ENCODE measurements at regions not wholly inside any gene's neighbourhood (a gene's known extent, or its start where the extent isn't known, plus 50 kb on each side); places are given as distances from the start of the nearest gene placed in this dataset.

- TF ChIP-seq CHD7 (IDR thresholded peaks at IDR 0.05; ENCODE audit: insufficient replicate concordance, low read length) (no peak), SUZ12 (IDR thresholded peaks at IDR 0.05; ENCODE audit: low read length) (no peak), ASH2L (IDR thresholded peaks at IDR 0.05; ENCODE audit: low read length) (no peak), ATF2 (IDR thresholded peaks at IDR 0.05; ENCODE audit: low read length) (no peak), PHF8 (conservative IDR thresholded peaks at IDR 0.05; ENCODE audit: low read depth, low read length) (no peak), RAD21 (IDR thresholded peaks at IDR 0.05 in 1 of 2, conservative IDR thresholded peaks at IDR 0.05 in 1 of 2; ENCODE audit: low read depth in 2 of 2, low read length in 2 of 2) (no peak), CHD1 (IDR thresholded peaks at IDR 0.05; ENCODE audit: low read depth, low read length) (no peak), KDM5A (IDR thresholded peaks at IDR 0.05; ENCODE audit: low read length) (no peak)
Observed at GRCh38 chr5:2311851-2312250, 429.1 kb upstream of the IRX4 start (continued).

Measured in H1 (cell line).